Uterus (tissue), 2 donors: ENCODE measurements at regions not wholly inside any gene's neighbourhood (a gene's known extent, or its start where the extent isn't known, plus 50 kb on each side); places are given as distances from the start of the nearest gene placed in this dataset.

Source experiments
- POLR2A ChIP-seq, 2 donors: fragments of 450-650 bp; IDR thresholded peaks; one replicate each; pipeline ENCODE4 v1.6.1; 2016; ENCODE audit warnings: antibody characterized with exemption in 2 of 2, mild to moderate bottlenecking in 1 of 2, moderate library complexity in 1 of 2
- TF ChIP-seq, protein P1 (sequence below), 4 experiments: fragments of 200-600 bp in 2 of 4; fragments of 450-650 bp in 2 of 4; sonication (generic) in 2 of 4; IDR thresholded peaks; one replicate each; pipeline ENCODE4 v1.5.1; 2016 to 2019; ENCODE audit warnings: antibody characterized with exemption in 4 of 4, mild to moderate bottlenecking in 2 of 4, moderate library complexity in 1 of 4

- TF ChIP-seq, protein P1, sequence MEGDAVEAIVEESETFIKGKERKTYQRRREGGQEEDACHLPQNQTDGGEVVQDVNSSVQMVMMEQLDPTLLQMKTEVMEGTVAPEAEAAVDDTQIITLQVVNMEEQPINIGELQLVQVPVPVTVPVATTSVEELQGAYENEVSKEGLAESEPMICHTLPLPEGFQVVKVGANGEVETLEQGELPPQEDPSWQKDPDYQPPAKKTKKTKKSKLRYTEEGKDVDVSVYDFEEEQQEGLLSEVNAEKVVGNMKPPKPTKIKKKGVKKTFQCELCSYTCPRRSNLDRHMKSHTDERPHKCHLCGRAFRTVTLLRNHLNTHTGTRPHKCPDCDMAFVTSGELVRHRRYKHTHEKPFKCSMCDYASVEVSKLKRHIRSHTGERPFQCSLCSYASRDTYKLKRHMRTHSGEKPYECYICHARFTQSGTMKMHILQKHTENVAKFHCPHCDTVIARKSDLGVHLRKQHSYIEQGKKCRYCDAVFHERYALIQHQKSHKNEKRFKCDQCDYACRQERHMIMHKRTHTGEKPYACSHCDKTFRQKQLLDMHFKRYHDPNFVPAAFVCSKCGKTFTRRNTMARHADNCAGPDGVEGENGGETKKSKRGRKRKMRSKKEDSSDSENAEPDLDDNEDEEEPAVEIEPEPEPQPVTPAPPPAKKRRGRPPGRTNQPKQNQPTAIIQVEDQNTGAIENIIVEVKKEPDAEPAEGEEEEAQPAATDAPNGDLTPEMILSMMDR (IDR thresholded peaks at IDR 0.05) = no peak
- no peak for TF ChIP-seq POLR2A (IDR thresholded peaks at IDR 0.05)
Measured at GRCh38 chr5:161040818-161041217, 188.8 kb upstream of the ATP10B start.
